ENCODE measurements at regions not wholly inside any gene's neighbourhood (a gene's known extent, or its start where the extent isn't known, plus 50 kb on each side); places are given as distances from the start of the nearest gene placed in this dataset.

- no peaks in the 10 kb centered on the region for H3K79me2 ChIP-seq (ENCODE audit: low read length)
- no peak overlapping the region for H3K9ac ChIP-seq (ENCODE audit: low read length)
- no peaks in the 10 kb centered on the region for H3K4me1 ChIP-seq (ENCODE audit: low read length)
- H3K9me3 ChIP-seq (replicated peaks; ENCODE audit: insufficient read depth, low read length): no peaks in the 10 kb centered on the region
- no peak overlapping the region for H3K4me3 ChIP-seq (ENCODE audit: low read length)
- no peak for DNase-seq
- no peaks in the 10 kb centered on the region for H3K36me3 ChIP-seq (replicated peaks; ENCODE audit: insufficient read depth, low read length)
- no peak overlapping the region for H3K4me2 ChIP-seq (ENCODE audit: low read depth, low read length)
- H3K9me2 ChIP-seq (replicated peaks; ENCODE audit: insufficient read depth, low read length): no peaks in the 10 kb centered on the region
- TF ChIP-seq CTCF (IDR thresholded peaks at IDR 0.05; ENCODE audit: low read length): no peak
- no peak for TF ChIP-seq EZH2phosphoT487 (IDR thresholded peaks at IDR 0.05; ENCODE audit: low read length)
- TF ChIP-seq EZH2 (optimal IDR thresholded peaks at IDR 0.05; ENCODE audit: low read depth, low read length): no peak
- no peak overlapping the region for H2AFZ ChIP-seq (ENCODE audit: low read length)
- H4K20me1 ChIP-seq (ENCODE audit: insufficient read depth, low read length): no peaks in the 10 kb centered on the region
- no peak overlapping the region for H3K27ac ChIP-seq (ENCODE audit: low read length)
- no peaks in the 10 kb centered on the region for H3K27me3 ChIP-seq (replicated peaks; ENCODE audit: insufficient read depth, low read length)
- H3F3A ChIP-seq (ENCODE audit: insufficient read depth, low read length): no peaks in the 10 kb centered on the region
These were observed 72.2 kb downstream of the PRDM9 start for GRCh38 chr5:23579566-23579965.

- Histone ChIP-seq H3K4me3 (ENCODE audit: low read length) (no peak overlapping the region), H3K9me3 (replicated peaks; ENCODE audit: insufficient read depth, low read length) (no peaks in the 10 kb centered on the region), H3F3A (ENCODE audit: insufficient read depth, low read length) (no peaks in the 10 kb centered on the region), H3K79me2 (ENCODE audit: low read length) (no peaks in the 10 kb centered on the region), H2AFZ (ENCODE audit: low read length) (no peak overlapping the region), H3K4me2 (ENCODE audit: low read depth, low read length) (no peak overlapping the region), H3K36me3 (replicated peaks; ENCODE audit: insufficient read depth, low read length) (no peaks in the 10 kb centered on the region), H4K20me1 (ENCODE audit: insufficient read depth, low read length) (no peaks in the 10 kb centered on the region), H3K9me2 (replicated peaks; ENCODE audit: insufficient read depth, low read length) (no peaks in the 10 kb centered on the region), H3K27me3 (replicated peaks; ENCODE audit: insufficient read depth, low read length) (no peaks in the 10 kb centered on the region), H3K9ac (ENCODE audit: low read length) (no peak overlapping the region), H3K4me1 (ENCODE audit: low read length) (no peaks in the 10 kb centered on the region), H3K27ac (ENCODE audit: low read length) (no peak overlapping the region)
- no peak for TF ChIP-seq CTCF (IDR thresholded peaks at IDR 0.05; ENCODE audit: low read length)
- no peak for TF ChIP-seq EZH2 (optimal IDR thresholded peaks at IDR 0.05; ENCODE audit: low read depth, low read length)
- TF ChIP-seq EZH2phosphoT487 (IDR thresholded peaks at IDR 0.05; ENCODE audit: low read length): no peak
- DNase-seq: no peak
These were observed 75.7 kb downstream of the PRDM9 start for GRCh38 chr5:23583081-23583480.

GRCh38 chr5:23588841-23589326 is 81.5 kb downstream of the PRDM9 start:
- Histone ChIP-seq H3K36me3 (replicated peaks; ENCODE audit: insufficient read depth, low read length) (no peaks in the 10 kb centered on the region), H4K20me1 (ENCODE audit: insufficient read depth, low read length) (no peaks in the 10 kb centered on the region), H3K27me3 (replicated peaks; ENCODE audit: insufficient read depth, low read length) (no peaks in the 10 kb centered on the region), H2AFZ (ENCODE audit: low read length) (no peak overlapping the region), H3K79me2 (ENCODE audit: low read length) (no peaks in the 10 kb centered on the region), H3K4me2 (ENCODE audit: low read depth, low read length) (no peak overlapping the region), H3K9me2 (replicated peaks; ENCODE audit: insufficient read depth, low read length) (no peaks in the 10 kb centered on the region), H3K4me1 (ENCODE audit: low read length) (no peaks in the 10 kb centered on the region), H3K27ac (ENCODE audit: low read length) (no peak overlapping the region), H3K9ac (ENCODE audit: low read length) (no peak overlapping the region), H3K4me3 (ENCODE audit: low read length) (no peak overlapping the region), H3F3A (ENCODE audit: insufficient read depth, low read length) (no peaks in the 10 kb centered on the region), H3K9me3 (replicated peaks; ENCODE audit: insufficient read depth, low read length) (no peaks in the 10 kb centered on the region)
- no peak for DNase-seq
- no peak for TF ChIP-seq CTCF (IDR thresholded peaks at IDR 0.05; ENCODE audit: low read length)
- TF ChIP-seq EZH2 (optimal IDR thresholded peaks at IDR 0.05; ENCODE audit: low read depth, low read length): no peak
- TF ChIP-seq EZH2phosphoT487 (IDR thresholded peaks at IDR 0.05; ENCODE audit: low read length): no peak

All from MM.1S (cell line).